Fibroblast of lung (primary cell): ENCODE measurements at regions not wholly inside any gene's neighbourhood (a gene's known extent, or its start where the extent isn't known, plus 50 kb on each side); places are given as distances from the start of the nearest gene placed in this dataset.

Experiments used
- DNase-seq, 2 donors: peaks; one replicate each; pipeline versions ENCODE4 v3.0.0 to v3.0.0-alpha.2; 2010; ENCODE audit warnings: low read depth in 2 of 2
- H2AFZ ChIP-seq: 2 replicates; pipeline ENCODE4 v1.5.1; 2012; ENCODE audit warnings: low read length, control low read depth, inconsistent platforms
- H3K27ac ChIP-seq: 2 replicates; pipeline ENCODE4 v1.5.1; 2011; ENCODE audit warnings: low read length, control low read depth; ENCODE audit not compliant: insufficient read depth
- H3K27me3 ChIP-seq: 2 replicates; pipeline ENCODE4 v1.5.1; 2011; ENCODE audit warnings: mild to moderate bottlenecking, low read length; ENCODE audit not compliant: control insufficient read depth, insufficient read depth
- H3K36me3 ChIP-seq: 2 replicates; pipeline ENCODE4 v1.5.1; 2011; ENCODE audit warnings: low read length; ENCODE audit not compliant: control insufficient read depth, insufficient read depth
- H3K4me1 ChIP-seq: 2 replicates; pipeline ENCODE4 v1.5.1; 2011; ENCODE audit warnings: low read length; ENCODE audit not compliant: control insufficient read depth, insufficient read depth; ENCODE audit errors: extremely low read depth
- H3K4me2 ChIP-seq: 2 replicates; pipeline ENCODE4 v1.5.1; 2011; ENCODE audit warnings: low read length, control low read depth; ENCODE audit not compliant: insufficient read depth; ENCODE audit errors: extremely low read depth
- H3K4me3 ChIP-seq, 4 experiments: fragments of 200-600 bp in 1 of 4; sonication (generic) in 1 of 4; replicated peaks in 1 of 4; 2 replicates each; pipeline ENCODE4 v1.5.1; 2011 to 2016; ENCODE audit warnings: low read length in 4 of 4, low read depth in 3 of 4, mild to moderate bottlenecking in 3 of 4, control low read depth in 2 of 4, inconsistent platforms in 1 of 4, mixed read lengths in 1 of 4; ENCODE audit not compliant: insufficient read depth in 1 of 4; ENCODE audit errors: control extremely low read depth in 1 of 4
- H3K79me2 ChIP-seq: 2 replicates; pipeline ENCODE4 v1.5.1; 2012; ENCODE audit warnings: mild to moderate bottlenecking, low read length, inconsistent platforms; ENCODE audit not compliant: control insufficient read depth, insufficient read depth
- H3K9ac ChIP-seq: 2 replicates; pipeline ENCODE4 v1.5.1; 2011; ENCODE audit warnings: mild to moderate bottlenecking, low read length, control low read depth; ENCODE audit not compliant: insufficient read depth
- H3K9me3 ChIP-seq: 2 replicates; pipeline ENCODE4 v1.5.1; 2012; ENCODE audit warnings: low read depth, low read length; ENCODE audit not compliant: control insufficient read depth, insufficient read depth
- H4K20me1 ChIP-seq: 2 replicates; pipeline ENCODE4 v1.5.1; 2011; ENCODE audit warnings: low read length; ENCODE audit not compliant: control insufficient read depth, insufficient read depth; ENCODE audit errors: extremely low read depth
- EZH2 ChIP-seq: IDR thresholded peaks from 2 replicates; pipeline ENCODE4 v1.5.1; 2012; ENCODE audit warnings: low read length, control low read depth, mild to moderate bottlenecking; ENCODE audit errors: missing control alignments
- TF ChIP-seq, protein P1 (sequence below), 2 donors: IDR thresholded peaks in 1 of 2; conservative IDR thresholded peaks in 1 of 2; 1 replicate in 1 of 2; 2 replicates in 1 of 2; pipeline ENCODE4 v1.5.1; 2011 to 2012; ENCODE audit warnings: low read length in 2 of 2, control low read depth in 1 of 2, inconsistent platforms in 1 of 2, low read depth in 1 of 2, mild to moderate bottlenecking in 1 of 2

DNA sequence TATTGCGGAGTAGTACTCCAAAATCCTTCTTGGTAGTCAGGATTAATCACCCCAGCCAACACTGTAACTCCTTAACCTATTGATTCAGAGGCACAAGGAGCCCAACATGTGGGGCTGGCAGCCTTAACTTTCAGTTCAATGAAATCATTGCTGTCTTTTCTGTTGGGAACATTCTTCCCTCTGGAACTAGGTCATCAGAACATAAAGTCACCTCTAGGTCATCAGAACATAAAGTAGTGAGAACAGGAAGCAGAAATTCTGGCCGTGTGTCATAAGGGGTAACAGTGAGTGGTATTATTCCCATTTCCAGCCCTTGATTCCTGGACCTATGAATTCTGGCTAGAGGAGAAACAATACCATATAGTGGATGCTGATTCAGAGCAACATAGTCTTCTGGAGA is 71.5 kb upstream of the TNIK start:
- Histone ChIP-seq H3K79me2 (no peaks in the 10 kb centered on the region), H3K27ac (no peak overlapping the region), H3K9me3 (no peaks in the 10 kb centered on the region), H3K4me3 (no peak overlapping the region), H3K4me2 (no peak overlapping the region), H3K9ac (no peak overlapping the region), H3K27me3 (no peaks in the 10 kb centered on the region), H4K20me1 (no peaks in the 10 kb centered on the region), H3K36me3 (no peaks in the 10 kb centered on the region), H2AFZ (no peak overlapping the region), H3K4me1 (no peaks in the 10 kb centered on the region)
- TF ChIP-seq EZH2, result no peak
- TF ChIP-seq, protein P1, sequence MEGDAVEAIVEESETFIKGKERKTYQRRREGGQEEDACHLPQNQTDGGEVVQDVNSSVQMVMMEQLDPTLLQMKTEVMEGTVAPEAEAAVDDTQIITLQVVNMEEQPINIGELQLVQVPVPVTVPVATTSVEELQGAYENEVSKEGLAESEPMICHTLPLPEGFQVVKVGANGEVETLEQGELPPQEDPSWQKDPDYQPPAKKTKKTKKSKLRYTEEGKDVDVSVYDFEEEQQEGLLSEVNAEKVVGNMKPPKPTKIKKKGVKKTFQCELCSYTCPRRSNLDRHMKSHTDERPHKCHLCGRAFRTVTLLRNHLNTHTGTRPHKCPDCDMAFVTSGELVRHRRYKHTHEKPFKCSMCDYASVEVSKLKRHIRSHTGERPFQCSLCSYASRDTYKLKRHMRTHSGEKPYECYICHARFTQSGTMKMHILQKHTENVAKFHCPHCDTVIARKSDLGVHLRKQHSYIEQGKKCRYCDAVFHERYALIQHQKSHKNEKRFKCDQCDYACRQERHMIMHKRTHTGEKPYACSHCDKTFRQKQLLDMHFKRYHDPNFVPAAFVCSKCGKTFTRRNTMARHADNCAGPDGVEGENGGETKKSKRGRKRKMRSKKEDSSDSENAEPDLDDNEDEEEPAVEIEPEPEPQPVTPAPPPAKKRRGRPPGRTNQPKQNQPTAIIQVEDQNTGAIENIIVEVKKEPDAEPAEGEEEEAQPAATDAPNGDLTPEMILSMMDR (conservative IDR thresholded peaks at IDR 0.05 in 1 of 2, IDR thresholded peaks at IDR 0.05 in 1 of 2; ENCODE audit: low read depth in 1 of 2, low read length in 2 of 2), result no peak
- DNase-seq, result no peak

DNA sequence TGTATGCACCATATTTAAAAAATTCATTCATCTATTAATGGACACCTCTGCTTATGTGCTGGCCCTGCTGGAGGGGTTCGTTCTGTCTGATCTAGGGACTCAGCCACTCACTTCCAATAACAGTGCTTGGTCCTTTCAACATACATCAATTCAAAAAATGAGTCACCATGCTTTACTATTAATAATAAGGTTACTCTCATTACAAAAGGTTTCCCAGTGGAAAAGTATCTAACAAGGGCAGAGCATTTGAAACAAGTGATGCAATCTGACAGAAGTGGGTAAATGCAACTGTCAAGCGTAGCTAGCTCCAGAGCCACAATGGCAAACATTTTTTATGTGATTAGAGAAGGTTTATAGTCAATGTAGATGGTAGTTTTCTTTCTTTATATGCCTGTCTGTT is 67.9 kb upstream of the TNIK start:
- peak; percentile 11 to 66 for DNase-seq

DNA sequence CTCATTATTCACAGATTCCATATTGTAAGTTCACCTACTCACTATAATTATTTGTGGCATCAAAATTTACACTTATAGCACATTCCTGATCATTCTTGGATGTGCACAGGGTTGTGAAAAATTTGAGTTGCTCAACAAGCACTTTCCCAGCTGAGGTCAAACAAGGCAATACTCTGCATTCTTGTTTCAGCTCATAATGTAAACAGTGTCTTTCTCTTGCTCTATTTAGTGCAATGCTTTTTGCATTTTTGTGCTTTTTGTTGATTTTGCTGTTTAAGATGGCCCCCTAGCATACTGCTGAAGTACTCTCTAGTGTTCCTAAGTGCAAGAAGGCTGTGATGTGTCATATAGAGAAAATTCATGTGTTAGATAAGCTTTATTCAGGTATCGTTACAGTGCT is 66.7 kb upstream of the TNIK start:
- peak; percentile 80 to 88 for DNase-seq
- Histone ChIP-seq H3K4me2 (no peak overlapping the region), H3K79me2 (no peaks in the 10 kb centered on the region), H3K9me3 (no peaks in the 10 kb centered on the region), H3K4me1 (peaks cover 14% of the 10 kb centered on the region), H2AFZ (no peak overlapping the region), H4K20me1 (no peaks in the 10 kb centered on the region), H3K9ac (no peak overlapping the region), H3K27me3 (no peaks in the 10 kb centered on the region), H3K27ac (peak overlapping the region; percentile 49), H3K36me3 (no peaks in the 10 kb centered on the region), H3K4me3 (no peak overlapping the region)
- TF ChIP-seq, protein P1 (conservative IDR thresholded peaks at IDR 0.05 in 1 of 2, IDR thresholded peaks at IDR 0.05 in 1 of 2; ENCODE audit: low read depth in 1 of 2, low read length in 2 of 2), result peak; percentile 19 to 26
- no peak for TF ChIP-seq EZH2

More for the DNA sequence above, 67.9 kb upstream of the TNIK start:
- TF ChIP-seq, protein P1 (conservative IDR thresholded peaks at IDR 0.05 in 1 of 2, IDR thresholded peaks at IDR 0.05 in 1 of 2; ENCODE audit: low read depth in 1 of 2, low read length in 2 of 2), result no peak
- no peak for TF ChIP-seq EZH2
- no peak overlapping the region for H3K4me2 ChIP-seq
- H3K27ac ChIP-seq, result no peak overlapping the region
- no peaks in the 10 kb centered on the region for H3K79me2 ChIP-seq
- no peaks in the 10 kb centered on the region for H4K20me1 ChIP-seq
- peaks cover 14% of the 10 kb centered on the region for H3K4me1 ChIP-seq
- H3K9ac ChIP-seq, result no peak overlapping the region
- no peaks in the 10 kb centered on the region for H3K9me3 ChIP-seq
- H3K27me3 ChIP-seq, result no peaks in the 10 kb centered on the region
- no peak overlapping the region for H2AFZ ChIP-seq
- H3K36me3 ChIP-seq, result no peaks in the 10 kb centered on the region
- no peak overlapping the region for H3K4me3 ChIP-seq
